ENCODE measurements at regions not wholly inside any gene's neighbourhood (a gene's known extent, or its start where the extent isn't known, plus 50 kb on each side); places are given as distances from the start of the nearest gene placed in this dataset.

DNA sequence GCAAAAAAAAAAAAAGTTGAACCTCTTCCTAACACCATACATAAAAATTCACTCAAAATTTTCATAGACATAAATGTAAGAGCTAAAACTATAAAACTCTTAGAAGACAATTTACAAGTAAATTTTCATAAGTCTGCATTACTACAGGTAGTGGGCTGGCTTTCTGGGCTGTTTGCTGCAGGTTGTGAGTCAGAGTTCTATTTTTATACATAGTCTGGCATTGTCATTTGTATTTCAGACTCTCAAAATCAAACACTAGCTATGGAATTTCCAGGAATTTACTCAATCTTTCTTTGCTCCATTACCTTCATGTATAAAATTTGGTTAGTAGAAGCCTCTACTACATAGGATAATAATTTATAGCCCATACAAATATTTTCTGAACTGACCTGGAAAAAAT lies 227.2 kb downstream of the COX18 start:
- TF ChIP-seq ARNT (IDR thresholded peaks at IDR 0.05) (no peak), BHLHE40 (IDR thresholded peaks at IDR 0.05; ENCODE audit: borderline replicate concordance) (no peak), SP1 (IDR thresholded peaks at IDR 0.05) (no peak), CTBP1 (IDR thresholded peaks at IDR 0.05; ENCODE audit: borderline replicate concordance) (no peak), TARDBP (IDR thresholded peaks at IDR 0.05) (no peak), FOXM1 (IDR thresholded peaks at IDR 0.05; ENCODE audit: borderline replicate concordance) (no peak), SUZ12 (IDR thresholded peaks at IDR 0.05) (no peak), FOXA1 (IDR thresholded peaks at IDR 0.05) (no peak), ELF4 (IDR thresholded peaks at IDR 0.05) (no peak), NFRKB (IDR thresholded peaks at IDR 0.05) (no peak), FOXK2 (IDR thresholded peaks at IDR 0.05) (no peak)
- TF ChIP-seq, protein P1, sequence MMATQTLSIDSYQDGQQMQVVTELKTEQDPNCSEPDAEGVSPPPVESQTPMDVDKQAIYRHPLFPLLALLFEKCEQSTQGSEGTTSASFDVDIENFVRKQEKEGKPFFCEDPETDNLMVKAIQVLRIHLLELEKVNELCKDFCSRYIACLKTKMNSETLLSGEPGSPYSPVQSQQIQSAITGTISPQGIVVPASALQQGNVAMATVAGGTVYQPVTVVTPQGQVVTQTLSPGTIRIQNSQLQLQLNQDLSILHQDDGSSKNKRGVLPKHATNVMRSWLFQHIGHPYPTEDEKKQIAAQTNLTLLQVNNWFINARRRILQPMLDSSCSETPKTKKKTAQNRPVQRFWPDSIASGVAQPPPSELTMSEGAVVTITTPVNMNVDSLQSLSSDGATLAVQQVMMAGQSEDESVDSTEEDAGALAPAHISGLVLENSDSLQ (IDR thresholded peaks at IDR 0.05): no peak
